Keratinocyte (primary cell): ENCODE measurements at regions not wholly inside any gene's neighbourhood (a gene's known extent, or its start where the extent isn't known, plus 50 kb on each side); places are given as distances from the start of the nearest gene placed in this dataset.

ENCODE experiments used
- DNase-seq: peaks from one replicate; pipeline ENCODE4 v3.0.0-alpha.2; 2011; ENCODE audit warnings: low read depth, missing footprints, low spot score
- FAIRE-seq: peaks from 2 replicates; lab custom pipeline; 2011; peaks lifted over from hg19 to GRCh38; lab: Jason Lieb, UNC
- H2AFZ ChIP-seq: 2 replicates; pipeline ENCODE4 v1.6.0; 2012; ENCODE audit warnings: low read length, control low read depth, inconsistent platforms; ENCODE audit not compliant: control insufficient read depth
- H3K27ac ChIP-seq: 2 replicates; pipeline ENCODE4 v1.5.1; 2011; ENCODE audit warnings: low read length; ENCODE audit not compliant: control insufficient read depth, insufficient read depth
- H3K27me3 ChIP-seq: 3 replicates; pipeline ENCODE4 v1.6.0; 2011; ENCODE audit warnings: low read length; ENCODE audit not compliant: control insufficient read depth, insufficient read depth; ENCODE audit errors: extremely low read depth
- H3K36me3 ChIP-seq, 2 experiments: 2 replicates in 1 of 2; 3 replicates in 1 of 2; pipeline ENCODE4 v1.5.1; 2011; ENCODE audit warnings: low read length in 2 of 2, mild to moderate bottlenecking in 1 of 2; ENCODE audit not compliant: control insufficient read depth in 2 of 2, insufficient read depth in 2 of 2; ENCODE audit errors: extremely low read depth in 1 of 2
- H3K4me1 ChIP-seq: 3 replicates; pipeline ENCODE4 v1.5.1; 2011; ENCODE audit warnings: low read length; ENCODE audit not compliant: control insufficient read depth, insufficient read depth; ENCODE audit errors: extremely low read depth
- H3K4me2 ChIP-seq: 3 replicates; pipeline ENCODE4 v1.6.0; 2011; ENCODE audit warnings: low read depth, low read length; ENCODE audit not compliant: control insufficient read depth, insufficient read depth; ENCODE audit errors: extremely low read depth
- H3K4me3 ChIP-seq, 3 experiments: fragments of 200-600 bp in 1 of 3; sonication (generic) in 1 of 3; 2 replicates in 2 of 3; 3 replicates in 1 of 3; pipeline ENCODE4 v1.5.1; 2011 to 2016; ENCODE audit warnings: low read length in 3 of 3, mild to moderate bottlenecking in 3 of 3, control low read depth in 2 of 3, inconsistent platforms in 1 of 3, low read depth in 1 of 3, mixed read lengths in 1 of 3, mixed run types in 1 of 3, moderate library complexity in 1 of 3; ENCODE audit not compliant: control insufficient read depth in 2 of 3, insufficient read depth in 2 of 3; ENCODE audit errors: extremely low read depth in 1 of 3
- H3K79me2 ChIP-seq: 2 replicates; pipeline ENCODE4 v1.6.0; 2012; ENCODE audit warnings: low read length; ENCODE audit not compliant: control insufficient read depth, insufficient read depth
- H3K9ac ChIP-seq: 3 replicates; pipeline ENCODE4 v1.6.0; 2011; ENCODE audit warnings: low read length; ENCODE audit not compliant: control insufficient read depth, insufficient read depth; ENCODE audit errors: extremely low read depth
- H3K9me1 ChIP-seq: 3 replicates; pipeline ENCODE4 v1.6.0; 2011; ENCODE audit warnings: low read length; ENCODE audit not compliant: control insufficient read depth, insufficient read depth; ENCODE audit errors: extremely low read depth
- H3K9me3 ChIP-seq: 2 replicates; pipeline ENCODE4 v1.5.1; 2012; ENCODE audit warnings: low read depth, low read length; ENCODE audit not compliant: control insufficient read depth
- H4K20me1 ChIP-seq: 3 replicates; pipeline ENCODE4 v1.6.0; 2011; ENCODE audit warnings: low read length; ENCODE audit not compliant: control insufficient read depth, insufficient read depth; ENCODE audit errors: extremely low read depth
- CTCF ChIP-seq, 3 experiments: IDR thresholded peaks in 1 of 3; conservative IDR thresholded peaks in 1 of 3; optimal IDR thresholded peaks in 1 of 3; 2 replicates in 2 of 3; 3 replicates in 1 of 3; pipeline versions ENCODE3 to v1.5.1; 2011; ENCODE audit warnings: low read length in 3 of 3, mild to moderate bottlenecking in 3 of 3, moderate library complexity in 2 of 3, control low read depth in 1 of 3, inconsistent platforms in 1 of 3; ENCODE audit not compliant: insufficient read depth in 2 of 3; ENCODE audit errors: extremely low read depth in 1 of 3
- EZH2 ChIP-seq: IDR thresholded peaks from one replicate; pipeline ENCODE4 v1.6.1; 2012; ENCODE audit warnings: inconsistent platforms, mild to moderate bottlenecking, low read length, moderate library complexity
- dilution Hi-C: fragments of 300-500 bp; cut with MboI; formaldehyde crosslinking; loops from one replicate; pipeline ENCODE4 v1.7.0; 2020; ENCODE audit warnings: low sequenced_read_pairs; ENCODE audit not compliant: extremely low pct_ligation_motif_present

GRCh38 chr11:106507645-106508306 lies 430.3 kb downstream of the AASDHPPT start:
- DNase-seq (no peak), FAIRE-seq (no peak)
- dilution Hi-C loops: no loop called here
- no peaks in the 10 kb centered on the region for H3K9me3 ChIP-seq
- H3K4me3 ChIP-seq: no peak overlapping the region
- H3K4me1 ChIP-seq: no peaks in the 10 kb centered on the region
- TF ChIP-seq CTCF (optimal IDR thresholded peaks at IDR 0.05 in 1 of 3, IDR thresholded peaks at IDR 0.05 in 1 of 3, conservative IDR thresholded peaks at IDR 0.05 in 1 of 3; ENCODE audit: extremely low read depth in 1 of 3, insufficient read depth in 2 of 3, low read length in 3 of 3): no peak
- TF ChIP-seq EZH2: no peak
- H3K27ac ChIP-seq: no peak overlapping the region
- H3K4me2 ChIP-seq: no peak overlapping the region
- H3K9ac ChIP-seq: no peak overlapping the region
- H3K79me2 ChIP-seq: no peaks in the 10 kb centered on the region
- no peaks in the 10 kb centered on the region for H3K36me3 ChIP-seq
- H3K9me1 ChIP-seq: no peaks in the 10 kb centered on the region
- no peaks in the 10 kb centered on the region for H3K27me3 ChIP-seq
- no peaks in the 10 kb centered on the region for H4K20me1 ChIP-seq
- no peak overlapping the region for H2AFZ ChIP-seq

GRCh38 chr11:106514706-106515105 lies 437.2 kb downstream of the AASDHPPT start:
- Histone ChIP-seq H3K9ac (no peak overlapping the region), H3K4me2 (no peak overlapping the region), H3K79me2 (no peaks in the 10 kb centered on the region), H3K36me3 (no peaks in the 10 kb centered on the region), H3K9me3 (no peaks in the 10 kb centered on the region), H3K27ac (no peak overlapping the region), H4K20me1 (no peaks in the 10 kb centered on the region), H3K27me3 (no peaks in the 10 kb centered on the region), H3K9me1 (no peaks in the 10 kb centered on the region), H3K4me1 (no peaks in the 10 kb centered on the region), H2AFZ (no peak overlapping the region), H3K4me3 (no peak overlapping the region)
- no peak for FAIRE-seq
- TF ChIP-seq EZH2 (no peak), CTCF (optimal IDR thresholded peaks at IDR 0.05 in 1 of 3, IDR thresholded peaks at IDR 0.05 in 1 of 3, conservative IDR thresholded peaks at IDR 0.05 in 1 of 3; ENCODE audit: extremely low read depth in 1 of 3, insufficient read depth in 2 of 3, low read length in 3 of 3) (no peak)
- dilution Hi-C loops: no loop called here
- no peak for DNase-seq
